ENCODE measurements at regions not wholly inside any gene's neighbourhood (a gene's known extent, or its start where the extent isn't known, plus 50 kb on each side); places are given as distances from the start of the nearest gene placed in this dataset.

DNA sequence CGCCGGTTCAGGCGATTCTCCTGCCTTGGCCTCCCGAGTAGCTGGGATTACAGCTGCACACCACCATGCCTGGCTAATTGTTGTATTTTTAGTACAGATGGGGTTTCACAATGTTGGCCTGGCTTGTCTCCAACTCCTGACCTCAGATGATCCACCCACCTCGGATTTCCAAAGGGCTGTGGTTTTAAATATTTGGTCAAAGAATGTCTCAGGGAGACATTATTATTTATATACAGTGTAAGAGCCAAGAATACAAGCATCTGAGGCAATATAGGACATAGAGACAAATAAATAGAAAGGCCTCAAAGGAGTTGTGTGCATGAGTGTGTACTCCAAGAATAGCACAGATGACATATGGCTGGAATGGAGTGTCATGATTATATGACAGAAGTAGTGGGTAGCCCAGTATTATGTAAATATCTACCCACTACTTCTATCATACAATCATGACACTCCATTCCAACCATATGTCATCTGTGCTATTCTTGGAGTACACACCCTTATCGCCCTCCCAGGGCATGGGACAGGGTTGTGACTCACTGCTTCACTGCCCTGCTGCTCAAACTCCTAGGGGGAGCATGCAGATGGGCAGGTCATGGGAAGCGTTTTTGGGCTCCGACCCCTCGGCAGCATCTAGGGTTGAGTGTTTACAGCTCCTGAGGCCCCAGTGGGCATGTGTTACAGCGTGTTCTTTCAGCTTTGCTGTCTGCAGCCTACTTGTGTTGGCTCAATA is 1649.8 kb upstream of the PCDH10 start:
- Histone ChIP-seq H3K36me3 (ENCODE audit: control insufficient read depth, insufficient read depth, low read length) (no peaks in the 10 kb centered on the region), H3K9me3 (no peaks in the 10 kb centered on the region), H3K4me3 (ENCODE audit: low read depth, low read length) (no peak overlapping the region), H3K27me3 (replicated peaks; ENCODE audit: control insufficient read depth, insufficient read depth, low read length) (no peaks in the 10 kb centered on the region), H3K4me1 (no peaks in the 10 kb centered on the region)
- Mint-ChIP-seq H3K27ac (ENCODE audit: unreplicated experiment) (no peak overlapping the region), H3K4me1 (ENCODE audit: low read depth, unreplicated experiment) (no peaks in the 10 kb centered on the region), H3K9me3 (ENCODE audit: unreplicated experiment) (peaks cover 20% of the 10 kb centered on the region), H3K36me3 (ENCODE audit: insufficient read depth, unreplicated experiment) (no peaks in the 10 kb centered on the region), H3K4me3 (ENCODE audit: unreplicated experiment) (no peak overlapping the region), H3K27me3 (ENCODE audit: insufficient read depth, unreplicated experiment) (no peaks in the 10 kb centered on the region)
- no TSS peak for BruUV-seq (replicated peaks)
- intact Hi-C loops (cut with micrococcal nuclease; ENCODE audit: unreplicated experiment), result no loop called here
- ChIA-PET CTCF (no interaction called here), POLR2A (no interaction called here)
- TF ChIP-seq, protein P1, sequence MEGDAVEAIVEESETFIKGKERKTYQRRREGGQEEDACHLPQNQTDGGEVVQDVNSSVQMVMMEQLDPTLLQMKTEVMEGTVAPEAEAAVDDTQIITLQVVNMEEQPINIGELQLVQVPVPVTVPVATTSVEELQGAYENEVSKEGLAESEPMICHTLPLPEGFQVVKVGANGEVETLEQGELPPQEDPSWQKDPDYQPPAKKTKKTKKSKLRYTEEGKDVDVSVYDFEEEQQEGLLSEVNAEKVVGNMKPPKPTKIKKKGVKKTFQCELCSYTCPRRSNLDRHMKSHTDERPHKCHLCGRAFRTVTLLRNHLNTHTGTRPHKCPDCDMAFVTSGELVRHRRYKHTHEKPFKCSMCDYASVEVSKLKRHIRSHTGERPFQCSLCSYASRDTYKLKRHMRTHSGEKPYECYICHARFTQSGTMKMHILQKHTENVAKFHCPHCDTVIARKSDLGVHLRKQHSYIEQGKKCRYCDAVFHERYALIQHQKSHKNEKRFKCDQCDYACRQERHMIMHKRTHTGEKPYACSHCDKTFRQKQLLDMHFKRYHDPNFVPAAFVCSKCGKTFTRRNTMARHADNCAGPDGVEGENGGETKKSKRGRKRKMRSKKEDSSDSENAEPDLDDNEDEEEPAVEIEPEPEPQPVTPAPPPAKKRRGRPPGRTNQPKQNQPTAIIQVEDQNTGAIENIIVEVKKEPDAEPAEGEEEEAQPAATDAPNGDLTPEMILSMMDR (IDR thresholded peaks at IDR 0.05; ENCODE audit: insufficient read depth in 1 of 2, low read depth in 1 of 2, low read length in 1 of 2, severe bottlenecking in 1 of 2, unreplicated experiment in 1 of 2), result no peak
- DNase-seq, result no peak

DNA sequence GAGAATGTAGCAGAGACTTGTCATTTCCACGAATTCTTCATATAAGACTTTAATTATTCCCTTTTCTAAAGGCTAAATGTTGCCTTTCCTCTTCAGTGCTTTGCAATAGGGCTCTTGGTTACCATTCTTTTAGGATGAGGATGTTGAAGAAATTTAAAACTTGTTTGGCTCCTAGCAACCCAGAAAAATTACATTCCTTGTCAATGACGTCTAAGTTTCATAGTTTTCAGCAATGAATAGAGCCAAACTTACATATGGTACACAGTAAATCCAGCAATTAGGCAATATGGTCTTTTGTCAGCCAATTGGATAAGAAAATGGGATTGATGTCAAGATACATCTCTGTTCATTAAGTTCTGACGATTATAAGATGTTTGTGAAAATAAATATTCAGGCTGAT is 1639.6 kb upstream of the PCDH10 start:
- Mint-ChIP-seq H3K27me3 (ENCODE audit: insufficient read depth, unreplicated experiment) (no peaks in the 10 kb centered on the region), H3K4me1 (ENCODE audit: low read depth, unreplicated experiment) (no peaks in the 10 kb centered on the region), H3K4me3 (ENCODE audit: unreplicated experiment) (no peak overlapping the region), H3K9me3 (ENCODE audit: unreplicated experiment) (no peaks in the 10 kb centered on the region), H3K27ac (ENCODE audit: unreplicated experiment) (no peak overlapping the region), H3K36me3 (ENCODE audit: insufficient read depth, unreplicated experiment) (no peaks in the 10 kb centered on the region)
- ChIA-PET CTCF (no interaction called here), POLR2A (no interaction called here)
- intact Hi-C loops (cut with micrococcal nuclease; ENCODE audit: unreplicated experiment), result no loop called here
- no peaks in the 10 kb centered on the region for H3K9me3 ChIP-seq
- H3K27me3 ChIP-seq (replicated peaks; ENCODE audit: control insufficient read depth, insufficient read depth, low read length), result no peaks in the 10 kb centered on the region
- H3K4me1 ChIP-seq, result no peaks in the 10 kb centered on the region
- DNase-seq, result no peak
- no peaks in the 10 kb centered on the region for H3K36me3 ChIP-seq (ENCODE audit: control insufficient read depth, insufficient read depth, low read length)
- TF ChIP-seq, protein P1 (IDR thresholded peaks at IDR 0.05; ENCODE audit: insufficient read depth in 1 of 2, low read depth in 1 of 2, low read length in 1 of 2, severe bottlenecking in 1 of 2, unreplicated experiment in 1 of 2), result no peak
- BruUV-seq (replicated peaks), result no TSS peak
- no peak overlapping the region for H3K4me3 ChIP-seq (ENCODE audit: low read depth, low read length)

DNA sequence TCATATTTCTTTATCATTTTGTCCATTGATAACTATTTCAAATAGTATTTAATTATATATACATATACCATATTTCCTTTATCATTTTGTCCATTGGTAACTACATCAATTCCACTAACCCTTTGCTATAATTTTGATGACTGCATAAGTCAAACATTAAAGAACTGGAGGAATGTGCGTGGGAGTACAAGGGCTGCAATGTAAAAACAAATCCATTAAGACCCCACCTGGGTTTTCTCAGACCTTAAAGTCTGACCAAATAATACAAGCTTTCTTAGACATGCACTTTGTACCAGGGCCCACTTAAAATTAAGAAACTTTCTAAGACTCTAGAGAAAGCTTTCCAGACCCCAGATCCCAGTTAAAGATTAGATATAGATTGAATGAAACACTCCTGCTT is 1622.4 kb upstream of the PCDH10 start:
- H3K27me3 Mint-ChIP-seq (ENCODE audit: insufficient read depth, unreplicated experiment), result no peaks in the 10 kb centered on the region
- BruUV-seq (replicated peaks), result no TSS peak

More for the DNA sequence above, 1622.4 kb upstream of the PCDH10 start:
- Mint-ChIP-seq H3K9me3 (ENCODE audit: unreplicated experiment) (no peaks in the 10 kb centered on the region), H3K36me3 (ENCODE audit: insufficient read depth, unreplicated experiment) (no peaks in the 10 kb centered on the region), H3K27ac (ENCODE audit: unreplicated experiment) (no peak overlapping the region), H3K4me3 (ENCODE audit: unreplicated experiment) (no peak overlapping the region), H3K4me1 (ENCODE audit: low read depth, unreplicated experiment) (no peaks in the 10 kb centered on the region)
- Histone ChIP-seq H3K36me3 (ENCODE audit: control insufficient read depth, insufficient read depth, low read length) (no peaks in the 10 kb centered on the region), H3K27me3 (replicated peaks; ENCODE audit: control insufficient read depth, insufficient read depth, low read length) (no peaks in the 10 kb centered on the region), H3K4me3 (ENCODE audit: low read depth, low read length) (no peak overlapping the region), H3K4me1 (no peaks in the 10 kb centered on the region), H3K9me3 (no peaks in the 10 kb centered on the region)
- CTCF ChIA-PET, result no interaction called here
- TF ChIP-seq, protein P1 (IDR thresholded peaks at IDR 0.05; ENCODE audit: insufficient read depth in 1 of 2, low read depth in 1 of 2, low read length in 1 of 2, severe bottlenecking in 1 of 2, unreplicated experiment in 1 of 2), result no peak
- intact Hi-C loops (cut with micrococcal nuclease; ENCODE audit: unreplicated experiment), result no loop called here
- POLR2A ChIA-PET, result no interaction called here
- DNase-seq, result no peak

Data from Caco-2 (cell line).